OCI-LY3 (cell line): ENCODE measurements at regions not wholly inside any gene's neighbourhood (a gene's known extent, or its start where the extent isn't known, plus 50 kb on each side); places are given as distances from the start of the nearest gene placed in this dataset.

Experiments used
- CTCF ChIP-seq: fragments of 200-600, 300-600 bp; sonication (generic); IDR thresholded peaks from 2 replicates; pipeline ENCODE4 v1.5.1; 2014; ENCODE audit warnings: antibody characterized with exemption, low read length, low read depth
- EZH2phosphoT487 ChIP-seq: fragments of 200-600 bp; shearing (Covaris generic); IDR thresholded peaks from 2 replicates; pipeline ENCODE4 v1.6.1; 2018; ENCODE audit warnings: antibody characterized with exemption, mixed run types, low read depth

- TF ChIP-seq CTCF (no peak), EZH2phosphoT487 (no peak)
Measured at GRCh38 chr5:121408778-121409177, 442.9 kb upstream of the FTMT start.
